ENCODE measurements at regions not wholly inside any gene's neighbourhood (a gene's known extent, or its start where the extent isn't known, plus 50 kb on each side); places are given as distances from the start of the nearest gene placed in this dataset.

DNA sequence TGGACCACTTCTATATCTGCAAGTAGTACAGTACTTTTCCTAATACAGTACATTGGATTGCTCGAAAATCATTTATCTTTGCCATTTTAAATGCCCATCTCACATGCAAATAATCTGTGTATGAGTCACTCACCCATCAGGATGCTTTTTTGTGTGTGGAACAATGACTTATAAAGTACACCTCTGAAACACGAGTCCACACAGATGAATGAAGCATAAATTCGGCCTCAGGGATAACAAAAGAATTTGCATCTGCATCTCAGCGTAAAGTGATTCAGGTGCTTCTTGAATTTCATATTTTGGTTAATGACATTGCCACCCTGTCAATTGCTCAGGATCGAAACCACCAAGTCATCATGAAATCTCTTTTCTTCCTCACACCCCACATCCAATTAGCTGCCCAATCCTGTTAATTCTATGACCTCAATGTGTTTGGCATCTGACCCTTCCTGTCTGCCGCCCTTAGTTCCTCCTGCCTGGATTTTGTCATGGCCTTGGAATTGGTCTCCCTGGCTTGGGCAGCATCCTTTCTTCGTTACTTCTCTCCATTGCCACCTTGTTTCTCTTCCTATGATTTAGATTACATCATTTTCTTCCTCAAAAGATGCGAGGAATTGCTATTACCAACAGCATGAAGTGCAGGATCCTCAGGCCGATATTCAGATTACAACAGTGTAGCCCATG, 161.6 kb upstream of the MID1 start:
- H3K9me3 Mint-ChIP-seq: peaks cover 10% of the 10 kb centered on the region
- no peak overlapping the region for H3K4me3 Mint-ChIP-seq
- TF ChIP-seq CTCF (IDR thresholded peaks at IDR 0.05; ENCODE audit: unreplicated experiment in 3 of 3): no peak
- H3K27ac Mint-ChIP-seq: no peak overlapping the region
- H3K36me3 Mint-ChIP-seq (ENCODE audit: low read depth): no peaks in the 10 kb centered on the region
- H3K4me1 Mint-ChIP-seq: no peaks in the 10 kb centered on the region
- H3K27me3 Mint-ChIP-seq (ENCODE audit: low read depth): no peaks in the 10 kb centered on the region

GRCh38 chrX:10783451-10783995, 163.1 kb upstream of the MID1 start:
- H3K9me3 Mint-ChIP-seq: peaks cover 8% of the 10 kb centered on the region
- no peaks in the 10 kb centered on the region for H3K27me3 Mint-ChIP-seq (ENCODE audit: low read depth)
- no peak overlapping the region for H3K27ac Mint-ChIP-seq
- no peak for TF ChIP-seq CTCF (IDR thresholded peaks at IDR 0.05; ENCODE audit: unreplicated experiment in 3 of 3)
- no peak overlapping the region for H3K4me3 Mint-ChIP-seq
- no peaks in the 10 kb centered on the region for H3K36me3 Mint-ChIP-seq (ENCODE audit: low read depth)
- no peaks in the 10 kb centered on the region for H3K4me1 Mint-ChIP-seq

- Mint-ChIP-seq H3K27ac (no peak overlapping the region), H3K4me3 (no peak overlapping the region), H3K27me3 (ENCODE audit: low read depth) (no peaks in the 10 kb centered on the region), H3K36me3 (ENCODE audit: low read depth) (no peaks in the 10 kb centered on the region), H3K4me1 (peaks cover 5% of the 10 kb centered on the region), H3K9me3 (peaks cover 8% of the 10 kb centered on the region)
- TF ChIP-seq CTCF (IDR thresholded peaks at IDR 0.05; ENCODE audit: unreplicated experiment in 3 of 3): no peak
These were observed 166.9 kb upstream of the MID1 start for GRCh38 chrX:10787264-10787663.

DNA sequence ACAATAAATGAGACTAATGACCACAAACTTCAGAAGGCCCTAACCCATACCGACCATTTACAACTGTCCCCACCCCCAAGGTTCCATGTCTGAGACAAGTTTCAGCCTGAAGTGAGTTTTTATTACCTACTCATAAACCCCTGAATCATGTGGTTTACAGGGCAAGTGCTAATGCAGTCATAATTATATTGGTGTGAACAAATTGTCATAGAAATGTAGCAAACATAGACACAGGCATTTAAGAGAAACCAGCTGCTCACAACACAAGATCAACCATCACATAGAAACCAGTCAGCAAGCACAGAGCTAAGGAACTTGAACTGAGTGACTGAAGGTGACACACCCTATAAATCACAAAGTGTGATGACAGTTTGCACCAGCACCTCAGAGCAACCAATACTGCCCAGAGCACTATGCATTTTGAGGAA, 173.8 kb upstream of the MID1 start:
- no peak overlapping the region for H3K4me3 Mint-ChIP-seq
- H3K27me3 Mint-ChIP-seq (ENCODE audit: low read depth): peaks cover 3% of the 10 kb centered on the region
- H3K9me3 Mint-ChIP-seq: peaks cover 13% of the 10 kb centered on the region
- no peaks in the 10 kb centered on the region for H3K36me3 Mint-ChIP-seq (ENCODE audit: low read depth)
- peak overlapping the region; percentile 3 to 81 (median 28) for H3K27ac Mint-ChIP-seq
- H3K4me1 Mint-ChIP-seq: peaks cover 26% of the 10 kb centered on the region
- no peak for TF ChIP-seq CTCF (IDR thresholded peaks at IDR 0.05; ENCODE audit: unreplicated experiment in 3 of 3)

DNA sequence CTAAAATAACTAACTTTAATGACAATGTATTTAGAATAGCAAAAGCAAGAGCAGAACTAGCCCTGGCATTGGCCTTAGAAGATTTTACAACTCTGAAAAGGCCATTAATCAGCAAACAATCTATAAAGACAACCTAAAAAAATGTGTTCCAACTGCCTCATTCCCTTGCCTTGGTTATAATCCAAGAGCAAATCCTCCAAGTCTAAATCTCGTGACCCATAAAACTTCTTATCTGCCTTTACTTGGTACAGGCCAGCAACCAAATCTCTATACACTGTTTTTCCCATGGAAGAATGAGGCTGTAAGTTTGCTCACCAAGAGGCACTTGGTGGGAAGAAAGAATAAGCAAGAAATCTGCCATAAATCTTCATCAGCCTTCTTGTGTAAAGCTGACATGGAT, 175.3 kb upstream of the MID1 start:
- H3K9me3 Mint-ChIP-seq: peaks cover 7% of the 10 kb centered on the region
- peaks cover 7% of the 10 kb centered on the region for H3K27me3 Mint-ChIP-seq (ENCODE audit: low read depth)
- H3K27ac Mint-ChIP-seq: peak overlapping the region; percentile 27 to 81 (median 43)
- no peak overlapping the region for H3K4me3 Mint-ChIP-seq
- TF ChIP-seq CTCF (IDR thresholded peaks at IDR 0.05; ENCODE audit: unreplicated experiment in 3 of 3): no peak
- no peaks in the 10 kb centered on the region for H3K36me3 Mint-ChIP-seq (ENCODE audit: low read depth)
- H3K4me1 Mint-ChIP-seq: peaks cover 26% of the 10 kb centered on the region

DNA sequence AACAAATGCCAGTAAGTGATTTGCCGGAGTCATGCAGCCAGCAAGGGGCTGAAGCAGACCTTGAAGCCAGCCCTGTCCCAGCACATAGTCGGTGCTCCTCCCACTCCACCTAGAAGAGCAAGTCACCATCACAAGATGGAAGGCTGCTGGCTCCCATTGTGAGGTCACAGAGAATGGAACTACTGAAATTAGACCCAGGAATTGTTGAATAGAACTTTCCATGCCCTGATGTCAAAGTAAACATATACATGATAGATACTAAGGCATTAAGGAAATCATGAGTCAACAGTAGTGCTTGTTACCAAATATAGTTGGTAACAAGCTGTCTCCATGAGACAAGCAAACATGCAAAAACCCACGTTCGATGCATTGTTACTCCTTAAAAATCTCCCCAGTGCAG, 177.1 kb upstream of the MID1 start:
- Mint-ChIP-seq H3K27ac (no peak overlapping the region), H3K4me3 (no peak overlapping the region), H3K36me3 (ENCODE audit: low read depth) (no peaks in the 10 kb centered on the region), H3K4me1 (peaks cover 21% of the 10 kb centered on the region), H3K27me3 (ENCODE audit: low read depth) (peaks cover 7% of the 10 kb centered on the region), H3K9me3 (peaks cover 11% of the 10 kb centered on the region)
- no peak for TF ChIP-seq CTCF (IDR thresholded peaks at IDR 0.05; ENCODE audit: unreplicated experiment in 3 of 3)

Measured in nephron (organoid).